Stimulated activated CD4-positive, alpha-beta T cell treated with anti-CD3 and anti-CD28 coated beads, Interleukin-1b, Interleukin-23, amount 100 ng/mL, for 24 hours (primary cell): ENCODE measurements at regions not wholly inside any gene's neighbourhood (a gene's known extent, or its start where the extent isn't known, plus 50 kb on each side); places are given as distances from the start of the nearest gene placed in this dataset.

Source experiments
- DNase-seq, 4 experiments: peaks; one replicate each; pipeline ENCODE4 v3.0.0-alpha.2; 2020; ENCODE audit warnings: low read depth in 4 of 4, low spot score in 1 of 4

- DNase-seq: no peak
Observed at GRCh38 chr6:139643986-139644385, 269.5 kb upstream of the CITED2 start.

GRCh38 chr6:139642346-139642745, 267.9 kb upstream of the CITED2 start:
- no peak for DNase-seq

- DNase-seq: no peak
Observed at GRCh38 chr6:139641376-139641775, 266.9 kb upstream of the CITED2 start.

- no peak for DNase-seq
Observed at GRCh38 chr6:139640921-139641320, 266.5 kb upstream of the CITED2 start.

- no peak for DNase-seq
Observed at GRCh38 chr6:139640448-139640847, 266.0 kb upstream of the CITED2 start.

GRCh38 chr6:139639507-139639906, 265.1 kb upstream of the CITED2 start:
- DNase-seq: no peak

- no peak for DNase-seq
Observed at GRCh38 chr6:139638179-139638941, 263.9 kb upstream of the CITED2 start.

- no peak for DNase-seq
Observed at GRCh38 chr6:139637766-139638165, 263.3 kb upstream of the CITED2 start.

GRCh38 chr6:139636391-139636790, 261.9 kb upstream of the CITED2 start:
- DNase-seq: no peak

- DNase-seq: no peak
Observed at GRCh38 chr6:139635401-139636130, 261.1 kb upstream of the CITED2 start.

GRCh38 chr6:139632840-139633239, 258.4 kb upstream of the CITED2 start:
- DNase-seq: no peak

GRCh38 chr6:139628270-139628669, 253.8 kb upstream of the CITED2 start:
- no peak for DNase-seq

- no peak for DNase-seq
Observed at GRCh38 chr6:139627091-139627490, 252.6 kb upstream of the CITED2 start.

- DNase-seq: no peak
Observed at GRCh38 chr6:139625998-139626975, 251.8 kb upstream of the CITED2 start.

GRCh38 chr6:139625081-139625939, 250.9 kb upstream of the CITED2 start:
- no peak for DNase-seq

- no peak for DNase-seq
Observed at GRCh38 chr6:139623372-139623771, 248.9 kb upstream of the CITED2 start.

GRCh38 chr6:139613496-139613895, 239.0 kb upstream of the CITED2 start:
- no peak for DNase-seq

- DNase-seq: no peak
Observed at GRCh38 chr6:139612135-139612465, 237.7 kb upstream of the CITED2 start.

- DNase-seq: no peak
Observed at GRCh38 chr6:139611327-139612134, 237.1 kb upstream of the CITED2 start.
